ENCODE measurements at regions not wholly inside any gene's neighbourhood (a gene's known extent, or its start where the extent isn't known, plus 50 kb on each side); places are given as distances from the start of the nearest gene placed in this dataset.

GRCh38 chr13:99063952-99064351 lies 86.1 kb upstream of the DOCK9 start:
- Histone ChIP-seq H3K27me3 (ENCODE audit: control insufficient read depth, insufficient read depth, low read length) (no peaks in the 10 kb centered on the region), H3K4me1 (ENCODE audit: control insufficient read depth, insufficient read depth, low read length) (no peaks in the 10 kb centered on the region), H3K4me3 (ENCODE audit: low read length) (no peak overlapping the region), H3K36me3 (ENCODE audit: control insufficient read depth, insufficient read depth, low read length) (no peaks in the 10 kb centered on the region), H3K27ac (ENCODE audit: low read length) (no peak overlapping the region), H3K9me3 (ENCODE audit: control insufficient read depth, insufficient read depth, low read length) (no peaks in the 10 kb centered on the region)
- no peak for DNase-seq (ENCODE audit: low read depth, low spot score)
- WGBS (ENCODE audit: insufficient coverage, insufficient read length): no CpG with 5 or more reads among the region's 1 CpG

GRCh38 chr13:99064624-99065234 lies 86.9 kb upstream of the DOCK9 start:
- Histone ChIP-seq H3K4me3 (ENCODE audit: low read length) (no peak overlapping the region), H3K4me1 (ENCODE audit: control insufficient read depth, insufficient read depth, low read length) (no peaks in the 10 kb centered on the region), H3K36me3 (ENCODE audit: control insufficient read depth, insufficient read depth, low read length) (no peaks in the 10 kb centered on the region), H3K27ac (ENCODE audit: low read length) (no peak overlapping the region), H3K27me3 (ENCODE audit: control insufficient read depth, insufficient read depth, low read length) (no peaks in the 10 kb centered on the region), H3K9me3 (ENCODE audit: control insufficient read depth, insufficient read depth, low read length) (no peaks in the 10 kb centered on the region)
- WGBS (ENCODE audit: insufficient coverage, insufficient read length): no CpG with 5 or more reads among the region's 5 CpGs
- no peak for DNase-seq (ENCODE audit: low read depth, low spot score)

DNA sequence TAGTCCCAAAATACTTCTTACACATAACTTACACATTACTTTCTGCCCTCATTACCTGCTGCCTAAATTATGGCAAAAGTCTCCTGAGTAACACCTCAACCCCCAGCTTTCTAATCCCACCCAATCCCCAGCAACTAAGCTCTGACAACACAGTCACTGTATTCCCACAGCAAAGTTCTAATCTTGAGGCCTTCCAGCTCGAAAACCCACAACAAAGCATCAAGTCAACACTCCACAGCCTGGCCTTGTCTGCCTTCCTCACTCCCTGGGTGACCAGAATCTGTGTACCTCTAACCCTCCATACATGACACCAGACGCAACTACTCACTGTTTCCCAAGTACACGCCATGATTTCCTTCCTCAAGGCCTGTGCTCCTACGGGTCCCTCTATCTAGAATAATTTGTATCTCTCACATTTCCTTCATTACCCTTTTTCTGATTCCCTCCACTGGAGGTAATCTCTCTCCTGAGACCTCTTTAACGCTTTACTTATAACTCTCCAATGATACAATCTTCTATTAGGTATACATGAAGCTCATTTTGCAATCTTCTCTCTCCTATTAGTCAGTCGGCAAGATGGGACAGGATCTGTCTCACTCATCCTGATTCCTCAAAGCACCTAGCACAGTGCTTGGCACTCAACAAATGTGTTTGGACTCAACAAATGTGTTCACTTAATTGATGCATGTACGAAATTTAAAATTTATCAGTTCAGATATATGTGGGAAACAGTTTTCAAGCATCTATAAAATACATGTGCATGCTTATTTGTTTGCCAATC lies 87.6 kb upstream of the DOCK9 start:
- H3K27me3 ChIP-seq (ENCODE audit: control insufficient read depth, insufficient read depth, low read length): no peaks in the 10 kb centered on the region
- H3K4me1 ChIP-seq (ENCODE audit: control insufficient read depth, insufficient read depth, low read length): no peaks in the 10 kb centered on the region
- H3K36me3 ChIP-seq (ENCODE audit: control insufficient read depth, insufficient read depth, low read length): no peaks in the 10 kb centered on the region
- DNase-seq (ENCODE audit: low read depth, low spot score): no peak
- H3K9me3 ChIP-seq (ENCODE audit: control insufficient read depth, insufficient read depth, low read length): no peaks in the 10 kb centered on the region
- no peak overlapping the region for H3K27ac ChIP-seq (ENCODE audit: low read length)
- WGBS (ENCODE audit: insufficient coverage, insufficient read length): no CpG with 5 or more reads among the region's 7 CpGs
- H3K4me3 ChIP-seq (ENCODE audit: low read length): no peak overlapping the region

DNA sequence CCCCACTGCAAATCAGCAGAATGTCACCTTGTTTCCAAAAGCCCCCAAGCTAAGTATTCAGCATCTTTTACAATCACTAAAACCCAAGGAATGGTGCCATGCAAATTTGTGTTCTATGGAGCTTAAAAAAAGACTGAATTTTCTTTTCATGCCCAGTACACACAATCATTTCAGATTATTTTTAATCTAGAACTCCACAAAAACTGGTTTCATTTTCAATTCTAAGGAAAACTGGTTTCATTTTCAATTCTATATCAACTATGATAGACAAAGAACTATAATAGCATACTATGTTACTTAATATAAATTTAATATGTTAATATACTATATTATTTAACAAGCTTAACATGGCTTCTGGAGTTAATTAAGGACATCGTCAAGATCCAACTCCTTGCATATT lies 88.4 kb upstream of the DOCK9 start:
- Histone ChIP-seq H3K36me3 (ENCODE audit: control insufficient read depth, insufficient read depth, low read length) (no peaks in the 10 kb centered on the region), H3K4me3 (ENCODE audit: low read length) (no peak overlapping the region), H3K27me3 (ENCODE audit: control insufficient read depth, insufficient read depth, low read length) (no peaks in the 10 kb centered on the region), H3K9me3 (ENCODE audit: control insufficient read depth, insufficient read depth, low read length) (no peaks in the 10 kb centered on the region), H3K4me1 (ENCODE audit: control insufficient read depth, insufficient read depth, low read length) (no peaks in the 10 kb centered on the region), H3K27ac (ENCODE audit: low read length) (no peak overlapping the region)
- no peak for DNase-seq (ENCODE audit: low read depth, low spot score)
- WGBS (ENCODE audit: insufficient coverage, insufficient read length): no CpG with 5 or more reads among the region's 1 CpG

GRCh38 chr13:99067159-99067985 lies 89.5 kb upstream of the DOCK9 start:
- Histone ChIP-seq H3K4me3 (ENCODE audit: low read length) (no peak overlapping the region), H3K27me3 (ENCODE audit: control insufficient read depth, insufficient read depth, low read length) (no peaks in the 10 kb centered on the region), H3K27ac (ENCODE audit: low read length) (no peak overlapping the region), H3K4me1 (ENCODE audit: control insufficient read depth, insufficient read depth, low read length) (no peaks in the 10 kb centered on the region), H3K36me3 (ENCODE audit: control insufficient read depth, insufficient read depth, low read length) (no peaks in the 10 kb centered on the region), H3K9me3 (ENCODE audit: control insufficient read depth, insufficient read depth, low read length) (no peaks in the 10 kb centered on the region)
- no CpG with 5 or more reads among the region's 1 CpG for WGBS (ENCODE audit: insufficient coverage, insufficient read length)
- no peak for DNase-seq (ENCODE audit: low read depth, low spot score)

GRCh38 chr13:99071211-99071610 lies 93.3 kb upstream of the DOCK9 start:
- no peaks in the 10 kb centered on the region for H3K36me3 ChIP-seq (ENCODE audit: control insufficient read depth, insufficient read depth, low read length)
- WGBS (ENCODE audit: insufficient coverage, insufficient read length): no CpG with 5 or more reads among the region's 2 CpGs
- DNase-seq (ENCODE audit: low read depth, low spot score): no peak
- H3K27me3 ChIP-seq (ENCODE audit: control insufficient read depth, insufficient read depth, low read length): no peaks in the 10 kb centered on the region
- H3K27ac ChIP-seq (ENCODE audit: low read length): no peak overlapping the region
- no peaks in the 10 kb centered on the region for H3K4me1 ChIP-seq (ENCODE audit: control insufficient read depth, insufficient read depth, low read length)
- no peak overlapping the region for H3K4me3 ChIP-seq (ENCODE audit: low read length)
- H3K9me3 ChIP-seq (ENCODE audit: control insufficient read depth, insufficient read depth, low read length): no peaks in the 10 kb centered on the region

- no peak for DNase-seq (ENCODE audit: low read depth, low spot score)
- WGBS (ENCODE audit: insufficient coverage, insufficient read length): no CpG with 5 or more reads among the region's 6 CpGs
- Histone ChIP-seq H3K9me3 (ENCODE audit: control insufficient read depth, insufficient read depth, low read length) (no peaks in the 10 kb centered on the region), H3K4me3 (ENCODE audit: low read length) (no peak overlapping the region), H3K4me1 (ENCODE audit: control insufficient read depth, insufficient read depth, low read length) (no peaks in the 10 kb centered on the region), H3K27ac (ENCODE audit: low read length) (no peak overlapping the region), H3K27me3 (ENCODE audit: control insufficient read depth, insufficient read depth, low read length) (no peaks in the 10 kb centered on the region), H3K36me3 (ENCODE audit: control insufficient read depth, insufficient read depth, low read length) (no peaks in the 10 kb centered on the region)
Measured at GRCh38 chr13:99071666-99072065, 93.8 kb upstream of the DOCK9 start.

DNA sequence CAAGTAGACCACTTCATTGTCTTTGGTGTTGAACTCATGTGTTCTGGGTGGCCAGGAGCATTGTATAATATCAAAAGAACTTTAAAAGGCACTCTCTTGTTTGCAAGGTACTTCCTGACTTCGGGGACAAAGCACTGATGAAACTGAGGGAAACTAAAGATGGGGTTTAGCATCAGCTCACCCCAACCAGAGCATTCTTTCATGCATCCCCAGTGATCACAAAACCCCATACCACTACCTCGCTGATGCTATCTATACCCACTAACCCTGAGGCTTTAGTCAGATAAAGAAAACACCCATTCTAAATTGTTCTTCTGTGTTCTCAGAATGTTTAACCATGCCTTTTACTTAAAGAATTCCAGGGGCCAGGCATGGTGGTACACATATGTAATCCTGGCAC lies 94.5 kb upstream of the DOCK9 start:
- Histone ChIP-seq H3K4me3 (ENCODE audit: low read length) (no peak overlapping the region), H3K9me3 (ENCODE audit: control insufficient read depth, insufficient read depth, low read length) (no peaks in the 10 kb centered on the region), H3K36me3 (ENCODE audit: control insufficient read depth, insufficient read depth, low read length) (no peaks in the 10 kb centered on the region), H3K4me1 (ENCODE audit: control insufficient read depth, insufficient read depth, low read length) (no peaks in the 10 kb centered on the region), H3K27ac (ENCODE audit: low read length) (no peak overlapping the region), H3K27me3 (ENCODE audit: control insufficient read depth, insufficient read depth, low read length) (no peaks in the 10 kb centered on the region)
- WGBS (ENCODE audit: insufficient coverage, insufficient read length): no CpG with 5 or more reads among the region's 2 CpGs
- no peak for DNase-seq (ENCODE audit: low read depth, low spot score)

- no peaks in the 10 kb centered on the region for H3K9me3 ChIP-seq (ENCODE audit: control insufficient read depth, insufficient read depth, low read length)
- no peaks in the 10 kb centered on the region for H3K27me3 ChIP-seq (ENCODE audit: control insufficient read depth, insufficient read depth, low read length)
- H3K36me3 ChIP-seq (ENCODE audit: control insufficient read depth, insufficient read depth, low read length): no peaks in the 10 kb centered on the region
- WGBS (ENCODE audit: insufficient coverage, insufficient read length): no CpG with 5 or more reads among the region's 4 CpGs
- H3K27ac ChIP-seq (ENCODE audit: low read length): no peak overlapping the region
- H3K4me3 ChIP-seq (ENCODE audit: low read length): no peak overlapping the region
- H3K4me1 ChIP-seq (ENCODE audit: control insufficient read depth, insufficient read depth, low read length): no peaks in the 10 kb centered on the region
- no peak for DNase-seq (ENCODE audit: low read depth, low spot score)
Measured at GRCh38 chr13:99072941-99073340, 95.1 kb upstream of the DOCK9 start.

GRCh38 chr13:99074693-99075092 lies 96.8 kb upstream of the DOCK9 start:
- no peak for DNase-seq (ENCODE audit: low read depth, low spot score)
- no peak overlapping the region for H3K4me3 ChIP-seq (ENCODE audit: low read length)
- WGBS (ENCODE audit: insufficient coverage, insufficient read length): no CpG with 5 or more reads among the region's 2 CpGs
- H3K9me3 ChIP-seq (ENCODE audit: control insufficient read depth, insufficient read depth, low read length): no peaks in the 10 kb centered on the region
- H3K27me3 ChIP-seq (ENCODE audit: control insufficient read depth, insufficient read depth, low read length): no peaks in the 10 kb centered on the region
- no peak overlapping the region for H3K27ac ChIP-seq (ENCODE audit: low read length)
- H3K36me3 ChIP-seq (ENCODE audit: control insufficient read depth, insufficient read depth, low read length): no peaks in the 10 kb centered on the region
- no peaks in the 10 kb centered on the region for H3K4me1 ChIP-seq (ENCODE audit: control insufficient read depth, insufficient read depth, low read length)
